ENCODE measurements at regions not wholly inside any gene's neighbourhood (a gene's known extent, or its start where the extent isn't known, plus 50 kb on each side); places are given as distances from the start of the nearest gene placed in this dataset.

GRCh38 chr7:131174855-131175254 is 152.8 kb upstream of the MKLN1 start:
- H4K20me1 ChIP-seq, result no peaks in the 10 kb centered on the region
- TF ChIP-seq Cebpa-rat (IDR thresholded peaks at IDR 0.05), result no peak
- no peak overlapping the region for H3K9ac ChIP-seq
- H3K27me3 ChIP-seq, result no peaks in the 10 kb centered on the region
- H3K4me1 ChIP-seq, result no peaks in the 10 kb centered on the region
- no peak overlapping the region for H3K27ac ChIP-seq
- no peaks in the 10 kb centered on the region for H3K36me3 ChIP-seq
- no peak overlapping the region for H3K4me2 ChIP-seq
- no peak overlapping the region for H3K4me3 ChIP-seq
- no peaks in the 10 kb centered on the region for H3K9me3 ChIP-seq

GRCh38 chr7:131182446-131183058 is 145.1 kb upstream of the MKLN1 start:
- no peak for TF ChIP-seq Cebpa-rat (IDR thresholded peaks at IDR 0.05)
- no peaks in the 10 kb centered on the region for H3K36me3 ChIP-seq
- no peaks in the 10 kb centered on the region for H4K20me1 ChIP-seq
- peaks cover 6% of the 10 kb centered on the region; the same call in 1 of the 2 replicates for H3K4me1 ChIP-seq
- no peak overlapping the region for H3K27ac ChIP-seq
- no peak overlapping the region for H3K4me2 ChIP-seq
- no peak overlapping the region for H3K4me3 ChIP-seq
- no peak overlapping the region for H3K9ac ChIP-seq
- H3K9me3 ChIP-seq, result no peaks in the 10 kb centered on the region
- H3K27me3 ChIP-seq, result no peaks in the 10 kb centered on the region

GRCh38 chr7:131183072-131183471 is 144.6 kb upstream of the MKLN1 start:
- no peaks in the 10 kb centered on the region for H3K27me3 ChIP-seq
- no peak overlapping the region for H3K9ac ChIP-seq
- no peaks in the 10 kb centered on the region for H4K20me1 ChIP-seq
- no peak for TF ChIP-seq Cebpa-rat (IDR thresholded peaks at IDR 0.05)
- H3K4me2 ChIP-seq, result no peak overlapping the region
- H3K27ac ChIP-seq, result no peak overlapping the region
- peaks cover 7% of the 10 kb centered on the region for H3K4me1 ChIP-seq
- H3K36me3 ChIP-seq, result no peaks in the 10 kb centered on the region
- no peak overlapping the region for H3K4me3 ChIP-seq
- H3K9me3 ChIP-seq, result no peaks in the 10 kb centered on the region

GRCh38 chr7:131183611-131184119 is 144.0 kb upstream of the MKLN1 start:
- Histone ChIP-seq H3K9ac (no peak overlapping the region), H3K36me3 (no peaks in the 10 kb centered on the region), H4K20me1 (no peaks in the 10 kb centered on the region), H3K4me1 (peaks cover 13% of the 10 kb centered on the region), H3K4me3 (no peak overlapping the region), H3K9me3 (no peaks in the 10 kb centered on the region), H3K27me3 (no peaks in the 10 kb centered on the region), H3K27ac (no peak overlapping the region), H3K4me2 (no peak overlapping the region)
- TF ChIP-seq Cebpa-rat (IDR thresholded peaks at IDR 0.05), result no peak

GRCh38 chr7:131186816-131187215 is 140.9 kb upstream of the MKLN1 start:
- Histone ChIP-seq H3K9ac (no peak overlapping the region), H4K20me1 (no peaks in the 10 kb centered on the region), H3K9me3 (no peaks in the 10 kb centered on the region), H3K27ac (no peak overlapping the region), H3K4me2 (no peak overlapping the region), H3K4me1 (peaks cover 19% of the 10 kb centered on the region), H3K4me3 (no peak overlapping the region), H3K36me3 (no peaks in the 10 kb centered on the region), H3K27me3 (no peaks in the 10 kb centered on the region)
- no peak for TF ChIP-seq Cebpa-rat (IDR thresholded peaks at IDR 0.05)

GRCh38 chr7:131188367-131189339 is 139.0 kb upstream of the MKLN1 start:
- Histone ChIP-seq H3K9me3 (no peaks in the 10 kb centered on the region), H3K27me3 (no peaks in the 10 kb centered on the region), H3K4me2 (peak overlapping the region; percentile 14), H3K27ac (no peak overlapping the region), H4K20me1 (no peaks in the 10 kb centered on the region), H3K36me3 (no peaks in the 10 kb centered on the region), H3K9ac (no peak overlapping the region), H3K4me3 (no peak overlapping the region), H3K4me1 (peaks cover 18% of the 10 kb centered on the region)
- no peak for TF ChIP-seq Cebpa-rat (IDR thresholded peaks at IDR 0.05)

- Histone ChIP-seq H3K4me3 (no peak overlapping the region), H3K4me2 (no peak overlapping the region), H3K27me3 (no peaks in the 10 kb centered on the region), H4K20me1 (no peaks in the 10 kb centered on the region), H3K9me3 (no peaks in the 10 kb centered on the region), H3K9ac (no peak overlapping the region), H3K4me1 (peaks cover 13% of the 10 kb centered on the region), H3K36me3 (no peaks in the 10 kb centered on the region), H3K27ac (no peak overlapping the region)
- no peak for TF ChIP-seq Cebpa-rat (IDR thresholded peaks at IDR 0.05)
Measured at GRCh38 chr7:131189488-131189887, 138.2 kb upstream of the MKLN1 start.

- no peak overlapping the region for H3K4me2 ChIP-seq
Measured at GRCh38 chr7:131190146-131190545, 137.5 kb upstream of the MKLN1 start.

GRCh38 chr7:131190581-131190980 is 137.1 kb upstream of the MKLN1 start:
- Histone ChIP-seq H3K27ac (no peak overlapping the region), H3K4me2 (no peak overlapping the region), H3K4me3 (no peak overlapping the region), H3K27me3 (no peaks in the 10 kb centered on the region), H3K4me1 (peaks cover 13% of the 10 kb centered on the region), H4K20me1 (no peaks in the 10 kb centered on the region), H3K9me3 (no peaks in the 10 kb centered on the region), H3K9ac (no peak overlapping the region), H3K36me3 (no peaks in the 10 kb centered on the region)
- no peak for TF ChIP-seq Cebpa-rat (IDR thresholded peaks at IDR 0.05)

More at GRCh38 chr7:131190146-131190545, 137.5 kb upstream of the MKLN1 start:
- no peak overlapping the region for H3K27ac ChIP-seq
- peaks cover 13% of the 10 kb centered on the region for H3K4me1 ChIP-seq
- no peak overlapping the region for H3K4me3 ChIP-seq
- H3K27me3 ChIP-seq, result no peaks in the 10 kb centered on the region
- H3K36me3 ChIP-seq, result no peaks in the 10 kb centered on the region
- H3K9ac ChIP-seq, result no peak overlapping the region
- H4K20me1 ChIP-seq, result no peaks in the 10 kb centered on the region
- TF ChIP-seq Cebpa-rat (IDR thresholded peaks at IDR 0.05), result no peak
- H3K9me3 ChIP-seq, result no peaks in the 10 kb centered on the region
